ENCODE measurements at regions not wholly inside any gene's neighbourhood (a gene's known extent, or its start where the extent isn't known, plus 50 kb on each side); places are given as distances from the start of the nearest gene placed in this dataset.

- TF ChIP-seq CTCF (IDR thresholded peaks at IDR 0.05; ENCODE audit: insufficient read depth, low read length) (no peak), POLR2AphosphoS5 (IDR thresholded peaks at IDR 0.05; ENCODE audit: low read depth) (no peak), SPI1 (IDR thresholded peaks at IDR 0.05; ENCODE audit: borderline replicate concordance, low read depth) (no peak), REST (IDR thresholded peaks at IDR 0.05; ENCODE audit: insufficient replicate concordance, low read depth) (no peak), GABPA (IDR thresholded peaks at IDR 0.05; ENCODE audit: low read depth) (no peak)
Measured at GRCh38 chr6:80478030-80478429, 371.6 kb downstream of the BCKDHB start.

All from HL-60 (cell line).